Stomach smooth muscle (tissue), 2 donors: ENCODE measurements at regions not wholly inside any gene's neighbourhood (a gene's known extent, or its start where the extent isn't known, plus 50 kb on each side); places are given as distances from the start of the nearest gene placed in this dataset.

Source experiments
- H3K27ac ChIP-seq: one replicate; pipeline ENCODE4 v1.7.0; 2013; ENCODE audit warnings: mild to moderate bottlenecking, low read length, inconsistent platforms
- H3K27me3 ChIP-seq, 2 donors: one replicate each; pipeline ENCODE4 v1.7.0; 2013; ENCODE audit warnings: low read length in 2 of 2; ENCODE audit not compliant: insufficient read depth in 2 of 2, control insufficient read depth in 1 of 2
- H3K36me3 ChIP-seq, 2 donors: one replicate each; pipeline ENCODE4 v1.7.0; 2013; ENCODE audit warnings: low read length in 2 of 2; ENCODE audit not compliant: control insufficient read depth in 2 of 2, insufficient read depth in 2 of 2
- H3K4me1 ChIP-seq: one replicate; pipeline ENCODE4 v1.7.0; 2013; ENCODE audit warnings: low read length; ENCODE audit not compliant: control insufficient read depth, insufficient read depth
- H3K4me3 ChIP-seq, 2 donors: one replicate each; pipeline ENCODE4 v1.7.0; 2013; ENCODE audit warnings: low read length in 2 of 2
- H3K9ac ChIP-seq, 2 donors: one replicate each; pipeline ENCODE4 v1.7.0; 2013; ENCODE audit warnings: low read length in 2 of 2, mild to moderate bottlenecking in 1 of 2
- H3K9me3 ChIP-seq, 2 donors: one replicate each; pipeline ENCODE4 v1.7.0; 2013; ENCODE audit warnings: low read length in 2 of 2; ENCODE audit not compliant: control insufficient read depth in 2 of 2
- donor health status: healthy.
- donor health status: Pancreatic carcinoma.

DNA sequence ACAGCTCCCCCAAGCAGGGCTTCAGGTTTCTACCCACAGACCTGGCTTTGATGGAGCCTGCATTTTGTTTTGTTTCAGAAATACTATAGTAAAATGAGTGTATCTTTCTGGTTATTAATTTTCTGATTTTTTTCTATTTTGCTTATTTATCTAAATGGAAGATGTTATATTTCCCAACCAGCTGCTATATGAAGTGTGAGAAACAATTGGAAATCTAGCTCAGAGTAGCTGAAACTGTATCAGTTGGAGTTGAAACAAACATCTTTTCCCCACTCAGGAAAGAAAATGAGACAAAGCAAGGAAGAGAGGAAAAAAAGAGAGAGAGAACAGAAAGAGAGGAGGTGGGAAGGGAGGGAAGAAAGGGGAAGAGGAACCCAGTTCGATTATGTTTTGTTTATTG, 358.5 kb upstream of the ZNF507 start:
- no peak overlapping the region for H3K4me3 ChIP-seq
- H3K9ac ChIP-seq = no peak overlapping the region
- H3K27ac ChIP-seq = no peak overlapping the region
- peaks cover 0 to 9% of the 10 kb centered on the region in 2 donors for H3K9me3 ChIP-seq
- H3K27me3 ChIP-seq = no peaks in the 10 kb centered on the region
- no peaks in the 10 kb centered on the region for H3K36me3 ChIP-seq
- H3K4me1 ChIP-seq = no peaks in the 10 kb centered on the region

- H3K4me1 ChIP-seq = no peaks in the 10 kb centered on the region
- H3K27ac ChIP-seq = no peak overlapping the region
- H3K27me3 ChIP-seq = no peaks in the 10 kb centered on the region
- H3K4me3 ChIP-seq = no peak overlapping the region
- peaks cover 0 to 9% of the 10 kb centered on the region in 2 donors for H3K9me3 ChIP-seq
- no peak overlapping the region for H3K9ac ChIP-seq
- no peaks in the 10 kb centered on the region for H3K36me3 ChIP-seq
Measured at GRCh38 chr19:31988256-31988655, 357.2 kb upstream of the ZNF507 start.

- no peak overlapping the region for H3K9ac ChIP-seq
- H3K4me3 ChIP-seq = no peak overlapping the region
- no peaks in the 10 kb centered on the region for H3K4me1 ChIP-seq
- no peaks in the 10 kb centered on the region for H3K36me3 ChIP-seq
- H3K27ac ChIP-seq = no peak overlapping the region
- no peaks in the 10 kb centered on the region for H3K27me3 ChIP-seq
- H3K9me3 ChIP-seq = no peaks in the 10 kb centered on the region
Measured at GRCh38 chr19:31991984-31992655, 353.3 kb upstream of the ZNF507 start.

DNA sequence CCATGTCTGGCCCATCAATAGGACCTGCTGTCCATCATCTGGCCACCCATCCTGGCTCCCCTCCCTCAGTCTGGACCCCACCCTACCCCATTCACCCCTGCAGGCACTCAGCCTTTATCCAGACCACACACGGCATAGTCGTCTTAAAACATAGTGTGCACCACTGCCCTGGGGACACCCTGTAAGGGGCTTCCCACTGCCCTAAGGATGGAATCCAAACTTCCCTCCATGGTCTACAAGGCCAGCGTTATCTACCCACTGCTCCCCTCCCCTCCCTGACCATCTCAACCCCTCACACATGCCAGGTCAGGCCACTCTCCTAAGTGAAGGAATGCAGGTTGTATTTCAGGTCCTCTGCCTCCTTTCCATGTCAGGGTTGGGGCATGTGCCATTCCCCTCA, 352.7 kb upstream of the ZNF507 start:
- Histone ChIP-seq H3K27me3 (no peaks in the 10 kb centered on the region), H3K4me1 (no peaks in the 10 kb centered on the region), H3K9ac (no peak overlapping the region), H3K36me3 (no peaks in the 10 kb centered on the region), H3K27ac (no peak overlapping the region), H3K4me3 (no peak overlapping the region), H3K9me3 (no peaks in the 10 kb centered on the region)

- no peaks in the 10 kb centered on the region for H3K4me1 ChIP-seq
- H3K9me3 ChIP-seq = no peaks in the 10 kb centered on the region
- no peak overlapping the region for H3K9ac ChIP-seq
- H3K27ac ChIP-seq = no peak overlapping the region
- H3K4me3 ChIP-seq = no peak overlapping the region
- no peaks in the 10 kb centered on the region for H3K36me3 ChIP-seq
- no peaks in the 10 kb centered on the region for H3K27me3 ChIP-seq
Measured at GRCh38 chr19:31995546-31995945, 349.9 kb upstream of the ZNF507 start.

DNA sequence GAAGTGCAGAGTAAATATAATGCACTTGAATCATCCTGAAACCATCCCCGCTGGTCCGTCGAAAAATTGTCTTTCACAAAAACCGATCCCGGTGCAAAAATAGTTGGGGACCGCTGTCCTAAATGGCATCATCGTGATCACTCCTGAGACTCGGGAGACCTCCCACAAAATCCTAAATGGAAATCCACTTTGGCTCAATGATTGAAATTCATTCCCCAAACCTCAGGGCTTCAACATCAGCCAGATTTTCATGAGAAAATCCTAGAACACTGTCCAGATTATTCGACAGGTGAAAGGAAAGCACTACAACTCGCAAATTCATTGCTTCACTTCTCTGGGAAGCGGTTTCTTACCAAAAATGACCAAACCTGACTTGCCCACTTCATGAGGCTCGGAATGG, 335.3 kb upstream of the ZNF507 start:
- Histone ChIP-seq H3K27ac (no peak overlapping the region), H3K4me3 (no peak overlapping the region), H3K9ac (no peak overlapping the region), H3K9me3 (no peaks in the 10 kb centered on the region), H3K36me3 (no peaks in the 10 kb centered on the region), H3K27me3 (no peaks in the 10 kb centered on the region), H3K4me1 (peaks cover 4% of the 10 kb centered on the region)

DNA sequence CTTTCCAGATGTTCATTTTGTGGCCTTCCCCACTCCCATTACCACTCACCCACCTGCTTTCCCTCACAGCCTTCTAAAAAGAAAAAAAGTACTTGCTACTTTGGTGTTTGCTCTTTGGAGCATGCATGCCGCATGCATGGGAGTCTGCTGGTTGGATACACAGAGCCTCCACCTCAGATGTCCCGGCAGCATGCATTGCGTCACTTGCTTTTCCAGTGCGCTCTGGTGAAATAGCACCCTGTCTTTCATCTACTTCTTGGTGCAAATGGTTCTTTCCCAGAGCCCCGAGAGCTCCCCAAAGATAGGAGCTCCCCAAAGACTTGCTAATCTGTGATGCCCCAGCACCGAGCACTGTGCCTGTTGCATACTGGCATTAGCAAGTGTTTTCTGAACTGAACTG, 333.2 kb upstream of the ZNF507 start:
- no peak overlapping the region for H3K27ac ChIP-seq
- H3K9ac ChIP-seq = no peak overlapping the region
- peaks cover 4% of the 10 kb centered on the region for H3K4me1 ChIP-seq

GRCh38 chr19:32012886-32013631, 332.4 kb upstream of the ZNF507 start:
- Histone ChIP-seq H3K36me3 (no peaks in the 10 kb centered on the region), H3K4me1 (peaks cover 4% of the 10 kb centered on the region), H3K9me3 (peaks cover 0 to 5% of the 10 kb centered on the region in 2 donors), H3K27me3 (no peaks in the 10 kb centered on the region), H3K27ac (no peak overlapping the region), H3K4me3 (no peak overlapping the region), H3K9ac (no peak overlapping the region)

More for the DNA sequence above, 333.2 kb upstream of the ZNF507 start:
- no peak overlapping the region for H3K4me3 ChIP-seq
- H3K27me3 ChIP-seq = no peaks in the 10 kb centered on the region
- H3K9me3 ChIP-seq = peaks cover 0 to 5% of the 10 kb centered on the region in 2 donors
- H3K36me3 ChIP-seq = no peaks in the 10 kb centered on the region

GRCh38 chr19:32017176-32017953, 328.0 kb upstream of the ZNF507 start:
- no peak overlapping the region for H3K27ac ChIP-seq
- no peak overlapping the region for H3K4me3 ChIP-seq
- H3K9me3 ChIP-seq = peaks cover 0 to 5% of the 10 kb centered on the region in 2 donors
- H3K36me3 ChIP-seq = no peaks in the 10 kb centered on the region
- no peaks in the 10 kb centered on the region for H3K27me3 ChIP-seq
- H3K9ac ChIP-seq = no peak overlapping the region
- H3K4me1 ChIP-seq = peaks cover 4% of the 10 kb centered on the region

DNA sequence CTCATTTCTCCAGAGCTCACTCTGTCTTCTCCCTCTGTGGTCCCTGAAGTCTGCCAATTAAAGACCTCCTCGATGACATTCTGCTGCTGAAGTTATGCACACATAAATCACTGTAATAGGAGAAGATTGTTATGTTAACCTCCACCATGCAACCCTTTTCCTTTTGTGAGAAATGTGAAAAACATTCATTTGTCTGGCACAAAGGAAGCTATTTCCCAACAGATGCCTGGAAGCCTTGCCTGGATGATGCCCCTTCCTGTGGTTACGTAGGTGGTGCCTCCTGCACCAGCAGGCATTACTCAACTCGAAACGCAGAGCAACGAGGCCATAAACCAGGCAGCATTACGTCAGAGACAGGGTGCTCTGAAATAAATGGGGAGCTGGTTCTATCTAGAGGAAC, 327.4 kb upstream of the ZNF507 start:
- Histone ChIP-seq H3K9ac (no peak overlapping the region), H3K36me3 (no peaks in the 10 kb centered on the region), H3K27ac (no peak overlapping the region), H3K27me3 (no peaks in the 10 kb centered on the region), H3K9me3 (peaks cover 0 to 5% of the 10 kb centered on the region in 2 donors), H3K4me3 (no peak overlapping the region), H3K4me1 (peaks cover 2% of the 10 kb centered on the region)
